ENCODE measurements at regions not wholly inside any gene's neighbourhood (a gene's known extent, or its start where the extent isn't known, plus 50 kb on each side); places are given as distances from the start of the nearest gene placed in this dataset.

DNA sequence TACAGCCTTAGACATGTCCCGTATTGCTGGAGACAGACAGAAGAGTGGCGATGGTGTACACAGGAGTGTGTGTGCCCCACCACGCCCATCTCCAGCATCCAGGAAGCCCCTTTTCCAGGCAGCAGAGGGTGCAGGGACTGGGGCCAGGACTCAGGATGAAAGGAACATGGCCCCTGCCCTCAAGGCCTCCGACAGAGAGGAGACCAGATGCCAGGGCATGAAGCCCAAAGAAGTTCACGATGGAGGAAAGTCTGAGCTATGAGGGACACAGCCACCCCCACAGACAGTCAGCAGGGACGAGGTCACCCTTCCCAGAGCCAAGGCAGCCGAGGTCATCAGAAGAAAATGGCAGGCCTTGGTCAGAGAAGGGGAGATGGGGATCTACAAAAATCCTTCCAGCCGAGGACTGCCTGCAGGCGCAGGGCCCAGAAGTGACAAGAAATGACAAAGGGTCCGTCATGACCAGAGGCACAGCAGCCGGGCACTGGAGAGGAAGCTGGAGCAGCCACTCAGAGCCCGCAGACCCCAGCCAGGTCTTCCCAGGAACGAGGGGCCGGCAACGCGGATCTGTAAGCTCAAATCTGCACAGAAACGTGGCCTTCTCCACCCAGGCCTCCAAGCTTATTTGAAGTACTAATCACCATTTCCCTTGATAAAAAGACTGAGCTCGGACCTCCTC, 78.7 kb upstream of the PPP2R2D start:
- H4K5ac ChIP-seq (ENCODE audit: insufficient read length, low read depth, low read length) = no peak overlapping the region
- Mint-ChIP-seq H3K27me3 (ENCODE audit: low read depth) (no peaks in the 10 kb centered on the region; the same call in 1 of the 2 replicates), H3K9me3 (no peaks in the 10 kb centered on the region; a peak in 1 of 5 replicates), H3K4me3 (no peak overlapping the region), H3K4me1 (peaks cover 23 to 34% of the 10 kb centered on the region in 2 experiments), H3K27ac (0 out of 7 replicates have a peak overlapping the region, but pooled peaks of 1 of the 3 experiments have one; percentile 16), H3K36me3 (ENCODE audit: insufficient read depth in 1 of 3, low read depth in 3 of 3) (no peaks in the 10 kb centered on the region)
- no peak overlapping the region for H3K4ac ChIP-seq (ENCODE audit: low read depth, low read length)
- no peak overlapping the region for H2BK120ac ChIP-seq (ENCODE audit: low read depth, low read length, poor library complexity, severe bottlenecking)
- H3T11ph ChIP-seq (ENCODE audit: low read length) = no peak overlapping the region
- H2BK12ac ChIP-seq (ENCODE audit: insufficient read length, low read depth, low read length) = no peak overlapping the region
- no peak overlapping the region for H2BK20ac ChIP-seq (ENCODE audit: low read depth, low read length, poor library complexity, severe bottlenecking)
- H3K27me3 ChIP-seq (ENCODE audit: insufficient read depth, low read length) = no peaks in the 10 kb centered on the region
- no peak overlapping the region for H4K91ac ChIP-seq (ENCODE audit: insufficient read length, low read depth, low read length)
- no peak overlapping the region for H3K14ac ChIP-seq (ENCODE audit: insufficient read depth, low read length)
- no peak overlapping the region for H3K9ac ChIP-seq (ENCODE audit: extremely low read depth, insufficient read length, low read length)
- H3K27ac ChIP-seq (ENCODE audit: insufficient read length, low read depth, low read length) = no peak overlapping the region
- no peak overlapping the region for H4K8ac ChIP-seq (replicated peaks; ENCODE audit: insufficient read length, low read depth, low read length)
- no peak overlapping the region for H3K18ac ChIP-seq (ENCODE audit: insufficient read length, low read depth, low read length)
- no peak overlapping the region for H3K4me2 ChIP-seq (ENCODE audit: insufficient read depth, insufficient read length, low read length)
- H2BK15ac ChIP-seq (ENCODE audit: low read depth, low read length) = no peak overlapping the region
- H3K9me3 ChIP-seq (ENCODE audit: control insufficient read depth, low read depth, low read length) = no peaks in the 10 kb centered on the region
- no peaks in the 10 kb centered on the region for H3K23me2 ChIP-seq (ENCODE audit: insufficient read length, low read depth, low read length, poor library complexity, severe bottlenecking)
- no peaks in the 10 kb centered on the region for H3K79me1 ChIP-seq (ENCODE audit: insufficient read depth, low read depth, low read length, poor library complexity, severe bottlenecking)
- no peak for DNase-seq
- TF ChIP-seq CTCF (conservative IDR thresholded peaks at IDR 0.05) = no peak
- no peak overlapping the region for H2AFZ ChIP-seq (ENCODE audit: low read length)
- H3K4me1 ChIP-seq (ENCODE audit: insufficient read depth, low read length) = no peaks in the 10 kb centered on the region
- no peaks in the 10 kb centered on the region for H4K20me1 ChIP-seq (ENCODE audit: control insufficient read depth, insufficient read depth, insufficient read length)
- no peaks in the 10 kb centered on the region for H3K79me2 ChIP-seq (ENCODE audit: insufficient read depth, low read length)
- no peak overlapping the region for H2BK5ac ChIP-seq (ENCODE audit: insufficient read length, low read length)
- H2AK5ac ChIP-seq (ENCODE audit: insufficient read length, low read length) = no peak overlapping the region
- no peak overlapping the region for H3K23ac ChIP-seq (ENCODE audit: insufficient read length, low read depth, low read length)
- WGBS (ENCODE audit: extremely low coverage, insufficient read length, low lambda C conversion rate) = no CpG with 5 or more reads among the region's 18 CpGs
- no peak overlapping the region for H3K56ac ChIP-seq (ENCODE audit: insufficient read length, low read depth, low read length)
